CD14-positive monocyte (primary cell): ENCODE measurements at regions not wholly inside any gene's neighbourhood (a gene's known extent, or its start where the extent isn't known, plus 50 kb on each side); places are given as distances from the start of the nearest gene placed in this dataset.

Experiments used
- DNase-seq, 3 donors: peaks; one replicate each; pipeline ENCODE4 v3.0.0-alpha.2; 2011 to 2022
- H2AFZ ChIP-seq: 2 replicates; pipeline ENCODE4 v1.6.0; 2012; ENCODE audit warnings: mild to moderate bottlenecking, low read depth, low read length, inconsistent platforms; ENCODE audit not compliant: insufficient read depth, poor library complexity, severe bottlenecking
- H3K27ac ChIP-seq, 2 donors: 1 replicate in 1 of 2; 2 replicates in 1 of 2; pipeline ENCODE4 v1.5.1; 2012 to 2013; ENCODE audit warnings: low read length in 2 of 2, control low read depth in 1 of 2, inconsistent platforms in 1 of 2, low read depth in 1 of 2, mild to moderate bottlenecking in 1 of 2
- H3K27me3 ChIP-seq, 2 donors: one replicate each; pipeline versions ENCODE4 v1.6.0 to v1.6.1; 2011 to 2013; ENCODE audit warnings: low read length in 2 of 2; ENCODE audit not compliant: control insufficient read depth in 2 of 2, insufficient read depth in 2 of 2
- H3K36me3 ChIP-seq, 2 donors: replicated peaks in 1 of 2; 1 replicate in 1 of 2; 2 replicates in 1 of 2; pipeline versions ENCODE4 v1.5.1 to v1.6.1; 2012 to 2013; ENCODE audit warnings: low read length in 2 of 2, control low read depth in 1 of 2, inconsistent platforms in 1 of 2, mild to moderate bottlenecking in 1 of 2; ENCODE audit not compliant: insufficient read depth in 2 of 2, control insufficient read depth in 1 of 2
- H3K4me1 ChIP-seq, 2 donors: 1 replicate in 1 of 2; 2 replicates in 1 of 2; pipeline versions ENCODE4 v1.5.1 to v1.6.1; 2012 to 2013; ENCODE audit warnings: low read length in 2 of 2, control low read depth in 1 of 2, inconsistent platforms in 1 of 2, mild to moderate bottlenecking in 1 of 2, moderate library complexity in 1 of 2; ENCODE audit not compliant: insufficient read depth in 2 of 2, control insufficient read depth in 1 of 2
- H3K4me2 ChIP-seq: replicated peaks from 2 replicates; pipeline ENCODE3; 2012; ENCODE audit warnings: low read length, moderate library complexity, mild to moderate bottlenecking; ENCODE audit not compliant: poor library complexity, severe bottlenecking; ENCODE audit errors: extremely low read depth
- H3K4me3 ChIP-seq, 3 experiments: fragments of 200-600 bp in 1 of 3; sonication (generic) in 1 of 3; replicated peaks in 1 of 3; 1 replicate in 2 of 3; 2 replicates in 1 of 3; pipeline ENCODE4 v1.5.1; 2011 to 2013; ENCODE audit warnings: low read length in 3 of 3, mild to moderate bottlenecking in 3 of 3, control low read depth in 2 of 3, low read depth in 2 of 3, inconsistent platforms in 1 of 3, moderate library complexity in 1 of 3
- H3K79me2 ChIP-seq: 2 replicates; pipeline ENCODE4 v1.6.0; 2012; ENCODE audit warnings: mild to moderate bottlenecking, control low read depth, inconsistent platforms, low read length, moderate library complexity; ENCODE audit not compliant: insufficient read depth
- H3K9ac ChIP-seq: 2 replicates; pipeline ENCODE4 v1.6.0; 2017; ENCODE audit warnings: low read length, mild to moderate bottlenecking; ENCODE audit not compliant: insufficient read depth, poor library complexity, severe bottlenecking
- H3K9me3 ChIP-seq, 2 donors: replicated peaks in 1 of 2; 1 replicate in 1 of 2; 2 replicates in 1 of 2; pipeline versions ENCODE4 v1.5.1 to v1.6.1; 2012 to 2013; ENCODE audit warnings: low read length in 2 of 2, control low read depth in 1 of 2; ENCODE audit not compliant: control insufficient read depth in 1 of 2, insufficient read depth in 1 of 2
- H4K20me1 ChIP-seq: 2 replicates; pipeline ENCODE4 v1.6.0; 2012; ENCODE audit warnings: mild to moderate bottlenecking, low read length, control low read depth, moderate library complexity; ENCODE audit not compliant: insufficient read depth
- H3K27ac Mint-ChIP-seq, 7 donors: one replicate each; pipeline ENCODE4 v1.8.0; 2020; ENCODE audit warnings: mild to moderate bottlenecking in 7 of 7, mixed read lengths in 7 of 7, moderate library complexity in 6 of 7, inconsistent platforms in 2 of 7
- H3K27me3 Mint-ChIP-seq, 3 donors: one replicate each; pipeline ENCODE4 v1.8.0; 2021 to 2022; ENCODE audit warnings: low read depth in 3 of 3, mild to moderate bottlenecking in 3 of 3, mixed read lengths in 3 of 3, moderate library complexity in 3 of 3, inconsistent platforms in 1 of 3
- H3K36me3 Mint-ChIP-seq, 2 donors: one replicate each; pipeline ENCODE4 v1.8.0; 2020; ENCODE audit warnings: mixed read lengths in 2 of 2, inconsistent platforms in 1 of 2, mild to moderate bottlenecking in 1 of 2
- H3K4me1 Mint-ChIP-seq: one replicate; pipeline ENCODE4 v1.8.0; 2020; ENCODE audit warnings: mild to moderate bottlenecking, mixed read lengths
- H3K4me3 Mint-ChIP-seq, 2 donors: one replicate each; pipeline ENCODE4 v1.8.0; 2020; ENCODE audit warnings: mild to moderate bottlenecking in 2 of 2, mixed read lengths in 2 of 2, moderate library complexity in 1 of 2
- H3K9me3 Mint-ChIP-seq, 7 donors: one replicate each; pipeline ENCODE4 v1.8.0; 2020 to 2022; ENCODE audit warnings: mixed read lengths in 7 of 7, mild to moderate bottlenecking in 6 of 7, moderate library complexity in 6 of 7, inconsistent platforms in 2 of 7
- CTCF ChIP-seq: fragments of 200-600 bp; IDR thresholded peaks from one replicate; pipeline ENCODE4 v1.8.0; 2022; ENCODE audit warnings: antibody characterized with exemption, mild to moderate bottlenecking
- WGBS: methylation state at CpG from one replicate; pipeline ENCODE4 v1.1.5; 2013; ENCODE audit warnings: missing lambda C conversion rate; ENCODE audit not compliant: insufficient coverage; 5-methylcytosine and 5-hydroxymethylcytosine counted together
- intact Hi-C, 2 donors: fragments of 100-400 bp; cut with micrococcal nuclease; formaldehyde crosslinking; loops; one replicate each; pipeline versions ENCODE4 v1.15.0 to v1.15.1; 2023

- Histone ChIP-seq H3K27me3 (no peaks in the 10 kb centered on the region), H4K20me1 (no peaks in the 10 kb centered on the region), H3K9me3 (no peaks in the 10 kb centered on the region), H3K4me2 (no peak overlapping the region), H3K9ac (no peak overlapping the region), H3K4me1 (no peaks in the 10 kb centered on the region), H3K4me3 (no peak overlapping the region), H2AFZ (no peak overlapping the region), H3K36me3 (no peaks in the 10 kb centered on the region), H3K27ac (no peak overlapping the region), H3K79me2 (no peaks in the 10 kb centered on the region)
- intact Hi-C loops: no loop called here
- no peak overlapping the region for H3K27ac Mint-ChIP-seq
- WGBS: no CpG with 5 or more reads among the region's 2 CpGs
- H3K4me1 Mint-ChIP-seq: no peaks in the 10 kb centered on the region
- no peak for TF ChIP-seq CTCF
- H3K4me3 Mint-ChIP-seq: no peak overlapping the region
- DNase-seq: no peak
- H3K36me3 Mint-ChIP-seq: no peaks in the 10 kb centered on the region
- peaks cover 0 to 4% (median 0%) of the 10 kb centered on the region in 7 donors for H3K9me3 Mint-ChIP-seq
- peaks cover 0 to 1% (median 0%) of the 10 kb centered on the region in 3 donors for H3K27me3 Mint-ChIP-seq
Observed at GRCh38 chr6:12415980-12416598, 125.9 kb downstream of the EDN1 start.

- Histone ChIP-seq H4K20me1 (no peaks in the 10 kb centered on the region), H3K9me3 (no peaks in the 10 kb centered on the region), H3K27ac (no peak overlapping the region), H3K4me1 (no peaks in the 10 kb centered on the region), H3K4me2 (no peak overlapping the region), H3K4me3 (no peak overlapping the region), H3K79me2 (no peaks in the 10 kb centered on the region), H3K27me3 (no peaks in the 10 kb centered on the region), H3K9ac (no peak overlapping the region), H3K36me3 (no peaks in the 10 kb centered on the region), H2AFZ (no peak overlapping the region)
- intact Hi-C loops: no loop called here
- 100% methylated on average over 1 of the region's 1 CpG for WGBS
- no peaks in the 10 kb centered on the region for H3K36me3 Mint-ChIP-seq
- peaks cover 0 to 4% (median 0%) of the 10 kb centered on the region in 7 donors for H3K9me3 Mint-ChIP-seq
- no peak for TF ChIP-seq CTCF
- no peak overlapping the region for H3K27ac Mint-ChIP-seq
- H3K4me1 Mint-ChIP-seq: no peaks in the 10 kb centered on the region
- no peak overlapping the region for H3K4me3 Mint-ChIP-seq
- DNase-seq: no peak
- peaks cover 0 to under 1% (median 0%) of the 10 kb centered on the region in 3 donors for H3K27me3 Mint-ChIP-seq
Observed at GRCh38 chr6:12417191-12417590, 127.0 kb downstream of the EDN1 start.
